PC-3 (cell line): ENCODE measurements at regions not wholly inside any gene's neighbourhood (a gene's known extent, or its start where the extent isn't known, plus 50 kb on each side); places are given as distances from the start of the nearest gene placed in this dataset.

Experiments
- ATAC-seq: fragments of 200-7000 bp; cut with Tn5 transposase; 2 replicates; pipeline ENCODE4 v1.9.1; 2020; ENCODE audit warnings: mild to moderate bottlenecking, moderate library complexity
- BruUV-seq: library from RNA; stranded (reverse); fragments of 400-500 nt; replicated peaks from 2 replicates; lab custom pipeline; 2021; lab: Mats Ljungman, UMichigan
- CTCF ChIA-PET: fragments of 300-600 bp; sonication (Branson Sonifier 250); formaldehyde crosslinking; loops from one replicate; lab custom pipeline; 2022; ENCODE audit warnings: antibody characterized with exemption; lab: Charles Lee
- POLR2A ChIA-PET: fragments of 300-600 bp; sonication (Branson Sonifier 250); formaldehyde crosslinking; loops from one replicate; lab custom pipeline; 2022; ENCODE audit warnings: antibody characterized with exemption; ENCODE audit not compliant: unreplicated experiment; lab: Charles Lee
- DNase-seq: peaks from one replicate; pipeline ENCODE4 v3.0.0-alpha.2; 2015
- H2AFZ ChIP-seq: fragments of 300-600 bp; sonication (generic); 2 replicates; pipeline ENCODE4 v1.6.0; 2016; ENCODE audit warnings: antibody characterized with exemption, low read length
- H3F3A ChIP-seq: fragments of 300-600 bp; sonication (generic); one replicate; pipeline ENCODE4 v1.6.0; 2017; ENCODE audit warnings: antibody characterized with exemption, low read length, control low read depth, mild to moderate bottlenecking; ENCODE audit not compliant: unreplicated experiment
- H3K27ac ChIP-seq: fragments of 300-600 bp; sonication (generic); 2 replicates; pipeline ENCODE4 v1.5.1; 2016; ENCODE audit warnings: mild to moderate bottlenecking, low read length
- H3K27me3 ChIP-seq: fragments of 300-600 bp; sonication (generic); 2 replicates; pipeline ENCODE4 v1.6.1; 2016; ENCODE audit warnings: low read length, mixed read lengths
- H3K36me3 ChIP-seq: fragments of 300-600 bp; sonication (generic); 2 replicates; pipeline ENCODE4 v1.6.1; 2016; ENCODE audit warnings: low read depth, mixed run types, low read length, mixed read lengths
- H3K4me1 ChIP-seq: fragments of 300-600 bp; sonication (generic); 2 replicates; pipeline ENCODE4 v1.5.1; 2016; ENCODE audit warnings: low read length; ENCODE audit not compliant: insufficient read depth
- H3K4me2 ChIP-seq: fragments of 300-600 bp; sonication (generic); 2 replicates; pipeline ENCODE4 v1.6.0; 2016; ENCODE audit warnings: low read length
- H3K4me3 ChIP-seq: fragments of 300-600 bp; sonication (generic); 2 replicates; pipeline ENCODE4 v1.5.1; 2016; ENCODE audit warnings: mild to moderate bottlenecking, low read length, mixed read lengths
- H3K79me2 ChIP-seq: fragments of 300-600 bp; sonication (generic); 2 replicates; pipeline ENCODE4 v1.6.1; 2017; ENCODE audit warnings: low read length, mixed read lengths
- H3K9ac ChIP-seq: fragments of 300-600 bp; sonication (generic); 2 replicates; pipeline ENCODE4 v1.6.0; 2016; ENCODE audit warnings: mild to moderate bottlenecking, low read length
- H3K9me2 ChIP-seq: fragments of 300-600 bp; sonication (generic); replicated peaks from 2 replicates; pipeline ENCODE4 v1.6.1; 2016; ENCODE audit warnings: mixed run types, low read length, mixed read lengths
- H3K9me3 ChIP-seq: fragments of 300-600 bp; sonication (generic); 2 replicates; pipeline ENCODE4 v1.6.1; 2016; ENCODE audit warnings: low read length, mixed read lengths
- H4K20me1 ChIP-seq: fragments of 300-600 bp; sonication (generic); 2 replicates; pipeline ENCODE4 v1.6.1; 2016; ENCODE audit warnings: low read length, mixed read lengths
- EZH2 ChIP-seq: fragments of 300-600 bp; sonication (generic); IDR thresholded peaks from one replicate; pipeline ENCODE4 v1.6.1; 2017; ENCODE audit warnings: antibody characterized with exemption, mild to moderate bottlenecking, low read length; ENCODE audit not compliant: unreplicated experiment
- EZH2phosphoT487 ChIP-seq: fragments of 300-600 bp; sonication (generic); IDR thresholded peaks from 2 replicates; pipeline ENCODE4 v1.6.1; 2018; ENCODE audit warnings: mild to moderate bottlenecking, antibody characterized with exemption, low read length, borderline replicate concordance
- intact Hi-C: fragments of 100-400 bp; cut with micrococcal nuclease; formaldehyde crosslinking; loops from 2 replicates; pipeline ENCODE4 v1.9.0; 2023
- TF ChIP-seq, protein P1 (sequence below): fragments of 300-600 bp; sonication (generic); conservative IDR thresholded peaks from 2 replicates; pipeline ENCODE4 v1.5.1; 2017; ENCODE audit warnings: antibody characterized with exemption, low read depth, mild to moderate bottlenecking, low read length

DNA sequence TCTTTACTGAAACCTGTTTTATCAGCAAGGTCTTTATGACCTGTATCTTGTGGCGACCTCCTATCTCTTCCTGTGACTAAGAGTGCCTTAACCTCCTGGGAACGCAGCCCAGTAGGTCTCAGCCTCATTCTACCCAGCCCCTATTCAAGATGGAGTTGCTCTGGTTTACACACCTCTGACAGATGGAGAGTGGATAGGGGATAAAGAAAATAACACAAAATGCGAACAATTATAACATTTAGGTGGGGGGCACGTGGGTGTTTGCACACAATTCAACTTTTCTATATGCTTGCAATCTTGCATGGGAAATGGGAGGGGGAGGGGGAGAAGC, 83.3 kb downstream of the RMI2 start:
- H3K27ac ChIP-seq, result no peak overlapping the region
- TF ChIP-seq, protein P1, sequence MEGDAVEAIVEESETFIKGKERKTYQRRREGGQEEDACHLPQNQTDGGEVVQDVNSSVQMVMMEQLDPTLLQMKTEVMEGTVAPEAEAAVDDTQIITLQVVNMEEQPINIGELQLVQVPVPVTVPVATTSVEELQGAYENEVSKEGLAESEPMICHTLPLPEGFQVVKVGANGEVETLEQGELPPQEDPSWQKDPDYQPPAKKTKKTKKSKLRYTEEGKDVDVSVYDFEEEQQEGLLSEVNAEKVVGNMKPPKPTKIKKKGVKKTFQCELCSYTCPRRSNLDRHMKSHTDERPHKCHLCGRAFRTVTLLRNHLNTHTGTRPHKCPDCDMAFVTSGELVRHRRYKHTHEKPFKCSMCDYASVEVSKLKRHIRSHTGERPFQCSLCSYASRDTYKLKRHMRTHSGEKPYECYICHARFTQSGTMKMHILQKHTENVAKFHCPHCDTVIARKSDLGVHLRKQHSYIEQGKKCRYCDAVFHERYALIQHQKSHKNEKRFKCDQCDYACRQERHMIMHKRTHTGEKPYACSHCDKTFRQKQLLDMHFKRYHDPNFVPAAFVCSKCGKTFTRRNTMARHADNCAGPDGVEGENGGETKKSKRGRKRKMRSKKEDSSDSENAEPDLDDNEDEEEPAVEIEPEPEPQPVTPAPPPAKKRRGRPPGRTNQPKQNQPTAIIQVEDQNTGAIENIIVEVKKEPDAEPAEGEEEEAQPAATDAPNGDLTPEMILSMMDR, result no peak
- TF ChIP-seq EZH2phosphoT487 (no peak), EZH2 (no peak)
- no peaks in the 10 kb centered on the region for H3K4me1 ChIP-seq
- CTCF ChIA-PET, result no interaction called here
- H3K4me3 ChIP-seq, result no peak overlapping the region
- no peak overlapping the region for H2AFZ ChIP-seq
- H3K9ac ChIP-seq, result no peak overlapping the region
- no TSS peak for BruUV-seq
- DNase-seq (no peak), ATAC-seq (no peak)
- H3F3A ChIP-seq, result no peaks in the 10 kb centered on the region
- intact Hi-C loops, result no loop called here
- no peaks in the 10 kb centered on the region for H3K36me3 ChIP-seq
- no peaks in the 10 kb centered on the region for H3K9me3 ChIP-seq
- H3K9me2 ChIP-seq, result no peaks in the 10 kb centered on the region
- H3K79me2 ChIP-seq, result no peaks in the 10 kb centered on the region
- H3K4me2 ChIP-seq, result no peak overlapping the region
- no peaks in the 10 kb centered on the region for H3K27me3 ChIP-seq
- POLR2A ChIA-PET, result no interaction called here
- no peaks in the 10 kb centered on the region for H4K20me1 ChIP-seq

DNA sequence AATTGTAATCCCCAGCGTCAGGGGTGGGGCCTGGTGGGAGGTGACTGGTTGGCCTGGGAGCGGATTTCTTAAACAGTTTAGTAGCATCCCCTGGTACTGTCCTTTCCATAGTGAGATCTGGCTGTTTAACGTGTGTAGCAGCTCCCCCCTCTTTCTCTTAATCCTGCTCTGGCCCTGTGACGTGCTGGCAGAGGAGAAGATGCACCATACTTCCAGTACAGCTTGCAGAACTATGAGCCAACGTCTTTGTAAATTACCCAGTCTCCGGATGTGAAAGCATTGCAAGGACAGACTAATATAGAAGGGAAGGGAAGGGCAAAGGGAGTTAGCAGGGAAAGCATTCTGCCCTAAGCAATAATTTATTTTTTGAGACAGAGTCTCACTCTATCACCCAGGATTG, 83.9 kb downstream of the RMI2 start:
- ChIA-PET POLR2A (no interaction called here), CTCF (no interaction called here)
- ATAC-seq (no peak), DNase-seq (no peak)
- no peaks in the 10 kb centered on the region for H3K36me3 ChIP-seq
- intact Hi-C loops, result no loop called here
- H3K4me2 ChIP-seq, result no peak overlapping the region
- H3K27me3 ChIP-seq, result no peaks in the 10 kb centered on the region
- H3K4me1 ChIP-seq, result no peaks in the 10 kb centered on the region
- no peak overlapping the region for H3K9ac ChIP-seq
- no TSS peak for BruUV-seq
- no peaks in the 10 kb centered on the region for H4K20me1 ChIP-seq
- no peaks in the 10 kb centered on the region for H3K9me2 ChIP-seq
- H3K27ac ChIP-seq, result no peak overlapping the region
- no peaks in the 10 kb centered on the region for H3K79me2 ChIP-seq
- H3F3A ChIP-seq, result no peaks in the 10 kb centered on the region
- no peaks in the 10 kb centered on the region for H3K9me3 ChIP-seq
- no peak overlapping the region for H2AFZ ChIP-seq
- no peak overlapping the region for H3K4me3 ChIP-seq
- TF ChIP-seq, protein P1, result no peak
- TF ChIP-seq EZH2phosphoT487 (no peak), EZH2 (no peak)

DNA sequence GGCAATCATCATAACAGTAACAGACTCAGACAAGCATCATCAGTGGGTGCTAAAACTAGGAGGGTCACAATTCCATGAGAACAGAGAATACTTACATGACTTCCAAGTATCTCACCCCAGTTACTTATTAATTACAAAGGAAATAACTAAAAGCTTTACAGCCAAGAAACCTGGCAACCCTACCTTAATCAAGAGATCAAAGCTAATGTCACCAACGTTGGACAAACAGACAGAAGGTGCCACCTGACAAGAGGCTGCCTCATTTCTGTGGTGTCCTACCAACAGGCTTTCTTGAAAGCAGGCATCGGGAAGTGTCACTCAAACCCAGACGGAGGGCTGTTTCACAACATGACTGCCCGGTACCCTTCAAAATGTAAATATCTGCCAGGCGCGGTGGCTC, 84.6 kb downstream of the RMI2 start:
- Histone ChIP-seq H3K79me2 (no peaks in the 10 kb centered on the region), H3F3A (no peaks in the 10 kb centered on the region), H3K4me2 (no peak overlapping the region), H3K9me3 (no peaks in the 10 kb centered on the region), H3K4me3 (no peak overlapping the region), H3K36me3 (no peaks in the 10 kb centered on the region), H2AFZ (no peak overlapping the region), H4K20me1 (no peaks in the 10 kb centered on the region), H3K9me2 (no peaks in the 10 kb centered on the region), H3K4me1 (no peaks in the 10 kb centered on the region), H3K9ac (no peak overlapping the region), H3K27ac (no peak overlapping the region), H3K27me3 (no peaks in the 10 kb centered on the region)
- POLR2A ChIA-PET, result no interaction called here
- BruUV-seq, result no TSS peak
- DNase-seq (no peak), ATAC-seq (no peak)
- CTCF ChIA-PET, result no interaction called here
- TF ChIP-seq, protein P1, result no peak
- TF ChIP-seq EZH2phosphoT487 (no peak), EZH2 (no peak)
- intact Hi-C loops, result no loop called here
